Mesodermal cell (in vitro differentiated cells): ENCODE measurements at regions not wholly inside any gene's neighbourhood (a gene's known extent, or its start where the extent isn't known, plus 50 kb on each side); places are given as distances from the start of the nearest gene placed in this dataset.
"Not testable (repeated sequence)": the region's sequence is repeated elsewhere in the genome, so short reads cannot be mapped to it uniquely, and the experiment has no call there.

ENCODE experiments used
- H3K27ac ChIP-seq: 2 replicates; pipeline ENCODE4 v1.7.0; 2013; ENCODE audit warnings: mild to moderate bottlenecking, low read depth, low read length, moderate library complexity; ENCODE audit not compliant: severe bottlenecking
- H3K36me3 ChIP-seq: 2 replicates; pipeline ENCODE4 v1.7.1; 2013; ENCODE audit warnings: mild to moderate bottlenecking, low read length, moderate library complexity; ENCODE audit not compliant: control insufficient read depth, insufficient read depth
- H3K4me1 ChIP-seq: one replicate; pipeline ENCODE4 v1.7.1; 2013; ENCODE audit warnings: mild to moderate bottlenecking, low read length; ENCODE audit not compliant: insufficient read depth, control insufficient read depth, poor library complexity, severe bottlenecking
- H3K4me3 ChIP-seq: 2 replicates; pipeline ENCODE4 v1.7.0; 2013; ENCODE audit warnings: low read length, control low read depth, mild to moderate bottlenecking; ENCODE audit not compliant: insufficient read depth, poor library complexity, severe bottlenecking; ENCODE audit errors: extremely low read depth
- H3K9me3 ChIP-seq: 2 replicates; pipeline ENCODE4 v1.7.1; 2013; ENCODE audit warnings: mild to moderate bottlenecking, low read length, moderate library complexity; ENCODE audit not compliant: control insufficient read depth
- WGBS, 2 experiments: methylation state at CpG; one replicate each; pipeline ENCODE4 v1.1.5; 2013; ENCODE audit warnings: missing lambda C conversion rate in 2 of 2; ENCODE audit not compliant: insufficient coverage in 2 of 2; 5-methylcytosine and 5-hydroxymethylcytosine counted together

GRCh38 chr4:184280137-184280536 lies 62.5 kb upstream of the ENPP6 start:
- H3K4me3 ChIP-seq = no peak overlapping the region
- peaks cover 18% of the 10 kb centered on the region for H3K9me3 ChIP-seq
- WGBS, 2 experiments = 100% methylated on average over 1 of the region's 4 CpGs; no CpG with 5 or more reads in 1 of the 2 experiments
- H3K36me3 ChIP-seq = no peaks in the 10 kb centered on the region
- no peak overlapping the region for H3K27ac ChIP-seq
- no peaks in the 10 kb centered on the region for H3K4me1 ChIP-seq

DNA sequence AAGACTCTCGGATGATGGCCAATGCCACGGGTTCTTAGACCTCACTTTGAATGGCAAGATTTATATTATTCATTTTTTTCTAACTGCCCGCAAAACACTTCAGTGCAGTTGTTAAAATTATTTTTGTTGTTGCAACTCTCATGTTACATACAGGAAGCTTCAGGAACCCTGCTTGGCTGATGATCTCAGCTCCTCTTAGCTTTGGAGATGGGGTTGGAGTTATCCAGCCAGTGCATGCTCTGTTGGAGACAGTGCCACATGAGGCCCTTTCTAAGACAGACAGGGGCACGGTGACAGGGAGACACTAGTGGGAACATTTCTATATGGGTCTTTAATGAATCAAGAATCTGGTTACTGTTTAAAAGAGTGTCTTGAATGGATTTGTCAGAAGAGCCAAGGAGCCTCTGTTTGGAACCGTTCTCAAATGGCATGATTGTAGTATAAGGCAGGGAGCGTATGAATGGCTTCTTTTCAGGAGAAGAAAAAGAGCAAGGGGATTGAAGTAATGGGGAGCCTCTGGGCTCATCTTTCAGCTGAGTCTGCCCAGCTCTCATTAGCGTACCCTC lies 61.9 kb upstream of the ENPP6 start:
- peaks cover 4% of the 10 kb centered on the region for H3K4me1 ChIP-seq
- 88 to 98% methylated on average over 5 of the region's 7 CpGs for WGBS, 2 experiments
- no peaks in the 10 kb centered on the region for H3K36me3 ChIP-seq
- H3K27ac ChIP-seq = no peak overlapping the region
- H3K9me3 ChIP-seq = peaks cover 18% of the 10 kb centered on the region
- H3K4me3 ChIP-seq = no peak overlapping the region

- not testable (repeated sequence) for H3K27ac ChIP-seq, H3K4me3 ChIP-seq, H3K36me3 ChIP-seq, H3K4me1 ChIP-seq
- peaks cover 18% of the 10 kb centered on the region for H3K9me3 ChIP-seq
These were observed 60.1 kb upstream of the ENPP6 start for GRCh38 chr4:184277769-184278168.

DNA sequence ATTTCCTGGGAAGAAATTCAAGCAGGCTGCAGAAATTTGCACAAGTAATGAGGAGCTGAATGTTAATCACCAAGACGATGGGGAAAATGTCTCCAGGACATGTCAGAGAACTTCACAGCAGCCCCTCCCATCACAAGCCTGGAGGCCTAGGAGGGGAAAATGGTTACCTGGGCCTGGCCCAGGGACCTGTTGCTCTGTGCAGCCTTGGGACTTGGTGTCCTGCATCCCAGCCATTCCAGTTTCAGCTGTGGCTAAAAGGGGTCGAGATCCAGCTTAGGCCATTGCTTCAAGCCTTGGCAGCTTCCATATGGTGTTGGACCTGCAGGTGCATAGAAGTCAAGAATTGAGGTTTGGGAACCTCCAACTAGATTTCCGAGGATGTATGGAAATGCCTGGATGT lies 59.3 kb upstream of the ENPP6 start:
- H3K4me1 ChIP-seq, H3K27ac ChIP-seq, H3K36me3 ChIP-seq, H3K4me3 ChIP-seq: not testable (repeated sequence)
- peaks cover 18% of the 10 kb centered on the region for H3K9me3 ChIP-seq
- 83 to 87% methylated on average over 3 of the region's 3 CpGs for WGBS, 2 experiments

DNA sequence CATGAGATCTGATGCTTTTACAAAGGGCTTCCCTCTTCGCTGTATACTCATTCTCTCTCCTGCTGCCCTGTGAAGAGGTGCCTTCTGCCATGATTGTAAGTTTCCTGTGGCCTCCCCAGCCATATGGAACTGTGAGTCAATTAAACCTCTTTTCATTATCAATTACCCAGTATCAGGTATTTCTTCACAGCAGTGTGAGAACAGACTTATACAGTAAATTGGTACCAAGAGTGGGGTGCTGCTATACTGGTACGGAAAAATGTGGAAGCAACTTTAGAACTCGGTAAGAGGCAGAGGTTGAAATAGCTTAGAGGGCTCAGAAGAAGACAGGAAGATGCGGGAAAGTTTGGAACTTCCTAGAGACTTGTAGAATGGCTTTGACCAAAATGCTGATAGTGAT lies 58.7 kb upstream of the ENPP6 start:
- peaks cover 18% of the 10 kb centered on the region for H3K9me3 ChIP-seq
- H3K4me1 ChIP-seq, H3K4me3 ChIP-seq, H3K27ac ChIP-seq, H3K36me3 ChIP-seq: not testable (repeated sequence)
- WGBS, 2 experiments = 80 to 82% methylated on average over 4 of the region's 4 CpGs

- Histone ChIP-seq H3K27ac (no peak overlapping the region), H3K4me3 (no peak overlapping the region), H3K4me1 (peaks cover 9% of the 10 kb centered on the region), H3K36me3 (no peaks in the 10 kb centered on the region), H3K9me3 (peaks cover 18% of the 10 kb centered on the region)
- 100% methylated on average over 2 of the region's 2 CpGs; no CpG with 5 or more reads in 1 of the 2 experiments for WGBS, 2 experiments
These were observed 58.1 kb upstream of the ENPP6 start for GRCh38 chr4:184275766-184276165.

GRCh38 chr4:184274286-184274951 lies 56.7 kb upstream of the ENPP6 start:
- Histone ChIP-seq H3K27ac (peak overlapping the region; percentile 53), H3K9me3 (peaks cover 18% of the 10 kb centered on the region), H3K36me3 (no peaks in the 10 kb centered on the region), H3K4me1 (peaks cover 9% of the 10 kb centered on the region), H3K4me3 (no peak overlapping the region)
- 82% methylated on average over 4 to 5 of the region's 6 CpGs for WGBS, 2 experiments

GRCh38 chr4:184273166-184274147 lies 55.8 kb upstream of the ENPP6 start:
- H3K9me3 ChIP-seq = peaks cover 18% of the 10 kb centered on the region
- H3K27ac ChIP-seq = no peak overlapping the region
- H3K4me1 ChIP-seq = peaks cover 9% of the 10 kb centered on the region
- WGBS, 2 experiments = 83 to 88% methylated on average over 15 to 16 of the region's 17 CpGs
- H3K36me3 ChIP-seq = no peaks in the 10 kb centered on the region
- H3K4me3 ChIP-seq = no peak overlapping the region

DNA sequence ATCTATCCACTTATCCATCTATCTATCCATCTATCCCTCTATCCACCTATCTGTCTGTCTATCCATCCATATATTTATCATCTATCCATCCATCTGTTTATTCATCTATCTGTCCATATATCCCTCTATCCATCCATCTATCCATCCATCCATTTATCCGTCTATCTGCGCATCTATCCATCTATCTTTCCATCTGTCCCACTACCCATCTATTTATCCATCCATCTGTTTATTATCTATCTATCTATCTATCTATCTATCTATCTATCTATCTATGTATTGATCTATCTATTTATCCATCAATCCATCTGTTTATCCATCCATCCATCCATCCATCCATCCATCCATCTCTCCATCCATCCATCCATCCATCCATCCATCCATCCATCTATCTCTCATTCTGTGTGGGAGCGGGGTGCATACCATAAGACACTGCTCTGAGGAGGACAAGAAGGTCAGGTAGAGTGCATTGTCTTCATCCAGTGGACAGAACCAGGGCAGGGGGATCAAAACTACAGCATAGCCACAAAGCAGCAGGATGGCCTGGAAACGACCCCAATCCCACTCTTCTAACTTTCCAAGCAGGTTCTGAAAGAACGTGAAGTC lies 53.2 kb upstream of the ENPP6 start:
- H3K4me1 ChIP-seq = peaks cover 15% of the 10 kb centered on the region
- H3K27ac ChIP-seq = no peak overlapping the region
- no peak overlapping the region for H3K4me3 ChIP-seq
- no peaks in the 10 kb centered on the region for H3K36me3 ChIP-seq
- H3K9me3 ChIP-seq = no peaks in the 10 kb centered on the region
- 82 to 85% methylated on average over 4 to 5 of the region's 5 CpGs for WGBS, 2 experiments

DNA sequence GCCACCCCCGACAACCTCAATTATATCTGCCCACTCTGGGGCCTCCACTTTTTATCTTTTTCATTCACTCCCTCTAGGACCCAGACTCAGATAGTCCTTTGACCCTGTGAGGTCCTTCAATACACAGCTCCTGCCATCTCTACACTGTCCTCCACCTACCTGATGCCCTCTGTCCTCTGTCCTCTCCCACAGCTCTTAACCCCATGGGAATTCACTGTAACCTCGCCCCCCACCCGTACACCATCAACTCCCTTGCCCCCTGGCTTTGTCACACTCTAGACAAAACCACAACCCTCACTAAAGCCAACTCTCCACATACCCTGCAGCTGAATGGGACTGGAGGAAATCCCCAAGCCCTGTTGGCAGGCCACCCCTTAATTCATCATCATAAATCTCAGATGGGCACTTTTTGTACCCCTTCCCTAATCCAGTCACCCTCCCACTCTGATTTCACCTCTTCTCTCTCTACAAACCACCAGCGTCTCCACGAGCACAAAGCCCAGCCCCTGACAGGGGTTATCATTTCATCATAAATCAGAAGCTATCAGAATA lies 52.3 kb upstream of the ENPP6 start:
- WGBS, 2 experiments = 77 to 100% methylated on average over 1 to 5 of the region's 5 CpGs
- no peaks in the 10 kb centered on the region for H3K36me3 ChIP-seq
- H3K27ac ChIP-seq = no peak overlapping the region
- no peaks in the 10 kb centered on the region for H3K9me3 ChIP-seq
- H3K4me3 ChIP-seq = no peak overlapping the region
- peaks cover 24% of the 10 kb centered on the region for H3K4me1 ChIP-seq
